SK-N-MC (cell line): ENCODE measurements at regions not wholly inside any gene's neighbourhood (a gene's known extent, or its start where the extent isn't known, plus 50 kb on each side); places are given as distances from the start of the nearest gene placed in this dataset.

ENCODE experiments used
- EZH2 ChIP-seq: fragments of 200-600 bp; sonication (generic); IDR thresholded peaks from one replicate; pipeline ENCODE4 v1.6.1; 2017; ENCODE audit warnings: antibody characterized with exemption
- FOXP2 ChIP-seq: optimal IDR thresholded peaks from 2 replicates; pipeline ENCODE3; 2011; ENCODE audit warnings: mild to moderate bottlenecking, moderate library complexity; ENCODE audit not compliant: insufficient read depth; ENCODE audit errors: extremely low read length, control extremely low read depth
- POLR2AphosphoS5 ChIP-seq: IDR thresholded peaks from 2 replicates; pipeline ENCODE4 v1.6.1; 2012; ENCODE audit warnings: mild to moderate bottlenecking, low read depth, low read length, borderline replicate concordance

GRCh38 chr13:24075137-24075975 lies 85.2 kb upstream of the SPATA13 start:
- TF ChIP-seq POLR2AphosphoS5, result no peak
- no peak for TF ChIP-seq EZH2
- TF ChIP-seq FOXP2, result no peak
